Lower leg skin (tissue), 4 donors: ENCODE measurements at regions not wholly inside any gene's neighbourhood (a gene's known extent, or its start where the extent isn't known, plus 50 kb on each side); places are given as distances from the start of the nearest gene placed in this dataset.
A peak's percentile ranks its signal among the peaks of the same experiment; 100 is the strongest.

Source experiments
- DNase-seq, 2 donors: peaks; one replicate each; pipeline ENCODE4 v3.0.0-alpha.2; 2019; ENCODE audit warnings: low spot score in 2 of 2
- H3K4me3 ChIP-seq: fragments of 200-600 bp; sonication (generic); 2 replicates; pipeline ENCODE4 v1.5.1; 2017; ENCODE audit warnings: mild to moderate bottlenecking, low read depth; ENCODE audit not compliant: poor library complexity, severe bottlenecking
- POLR2A ChIP-seq, 2 donors: fragments of 450-650 bp; IDR thresholded peaks; one replicate each; pipeline ENCODE4 v1.6.1; 2016 to 2017; ENCODE audit warnings: antibody characterized with exemption in 2 of 2, mild to moderate bottlenecking in 1 of 2, moderate library complexity in 1 of 2
- WGBS, 2 donors: methylation state at CpG; one replicate each; pipeline ENCODE4 v1.1.5; 2018; 5-methylcytosine and 5-hydroxymethylcytosine counted together
- intact Hi-C: fragments of 100-400 bp; cut with DNase I; formaldehyde crosslinking; loops from one replicate; pipeline ENCODE4 v1.15.0; 2023; ENCODE audit warnings: low total_unique reads
- TF ChIP-seq, protein P1 (sequence below), 3 donors: fragments of 450-650 bp; IDR thresholded peaks; one replicate each; pipeline ENCODE4 v1.5.1; 2016; ENCODE audit warnings: antibody characterized with exemption in 3 of 3, mild to moderate bottlenecking in 3 of 3, moderate library complexity in 2 of 3

DNA sequence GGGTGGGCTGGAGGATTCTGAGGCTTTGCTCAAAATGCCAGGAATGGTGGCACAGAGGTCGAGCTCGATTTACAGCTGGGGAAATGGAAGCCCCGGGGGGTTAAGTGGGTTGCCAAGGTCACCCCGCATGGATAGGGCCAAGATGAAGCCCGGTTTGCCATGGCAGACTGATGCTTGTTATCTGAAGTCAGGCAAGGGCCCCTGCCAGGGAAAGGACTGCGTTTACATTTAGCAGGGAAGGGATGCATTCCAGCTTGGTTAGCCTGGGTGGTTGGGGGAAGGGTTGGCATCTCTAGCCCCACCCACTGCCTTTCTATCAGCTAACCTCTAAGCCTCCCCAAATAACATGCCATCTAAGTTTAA, 79.0 kb downstream of the RPLP1 start:
- no peak for TF ChIP-seq POLR2A (IDR thresholded peaks at IDR 0.05)
- TF ChIP-seq, protein P1, sequence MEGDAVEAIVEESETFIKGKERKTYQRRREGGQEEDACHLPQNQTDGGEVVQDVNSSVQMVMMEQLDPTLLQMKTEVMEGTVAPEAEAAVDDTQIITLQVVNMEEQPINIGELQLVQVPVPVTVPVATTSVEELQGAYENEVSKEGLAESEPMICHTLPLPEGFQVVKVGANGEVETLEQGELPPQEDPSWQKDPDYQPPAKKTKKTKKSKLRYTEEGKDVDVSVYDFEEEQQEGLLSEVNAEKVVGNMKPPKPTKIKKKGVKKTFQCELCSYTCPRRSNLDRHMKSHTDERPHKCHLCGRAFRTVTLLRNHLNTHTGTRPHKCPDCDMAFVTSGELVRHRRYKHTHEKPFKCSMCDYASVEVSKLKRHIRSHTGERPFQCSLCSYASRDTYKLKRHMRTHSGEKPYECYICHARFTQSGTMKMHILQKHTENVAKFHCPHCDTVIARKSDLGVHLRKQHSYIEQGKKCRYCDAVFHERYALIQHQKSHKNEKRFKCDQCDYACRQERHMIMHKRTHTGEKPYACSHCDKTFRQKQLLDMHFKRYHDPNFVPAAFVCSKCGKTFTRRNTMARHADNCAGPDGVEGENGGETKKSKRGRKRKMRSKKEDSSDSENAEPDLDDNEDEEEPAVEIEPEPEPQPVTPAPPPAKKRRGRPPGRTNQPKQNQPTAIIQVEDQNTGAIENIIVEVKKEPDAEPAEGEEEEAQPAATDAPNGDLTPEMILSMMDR (IDR thresholded peaks at IDR 0.05) = no peak
- peak in 1 of 2 donors; percentile 46 for DNase-seq
- 27 to 54% methylated on average over 6 of the region's 6 CpGs for WGBS, 2 donors
- intact Hi-C loops = no loop called here
- H3K4me3 ChIP-seq = no peak overlapping the region

DNA sequence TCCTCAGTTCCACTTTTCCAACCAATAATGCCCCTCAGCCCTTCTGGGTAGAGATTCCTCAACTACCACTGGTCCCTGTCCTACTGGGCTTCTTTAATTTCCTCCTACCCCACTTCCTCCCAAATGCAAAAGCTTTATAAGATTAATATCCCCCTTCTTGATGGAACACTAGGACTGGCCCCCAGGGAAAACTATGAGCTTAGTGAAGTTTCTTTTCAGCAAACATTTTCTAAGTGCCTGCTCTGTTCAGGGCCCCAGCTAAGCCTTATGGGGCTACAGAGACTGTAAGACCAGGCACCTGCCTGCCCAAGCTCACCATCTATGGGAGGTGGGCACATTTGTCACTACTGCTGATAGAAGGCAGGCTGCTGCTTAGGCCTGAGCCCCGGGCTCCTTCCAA, 79.4 kb downstream of the RPLP1 start:
- TF ChIP-seq POLR2A (IDR thresholded peaks at IDR 0.05) = no peak
- TF ChIP-seq, protein P1 (IDR thresholded peaks at IDR 0.05) = no peak
- DNase-seq = no peak
- 73 to 89% methylated on average over 1 of the region's 1 CpG for WGBS, 2 donors
- no peak overlapping the region for H3K4me3 ChIP-seq
- intact Hi-C loops = no loop called here

DNA sequence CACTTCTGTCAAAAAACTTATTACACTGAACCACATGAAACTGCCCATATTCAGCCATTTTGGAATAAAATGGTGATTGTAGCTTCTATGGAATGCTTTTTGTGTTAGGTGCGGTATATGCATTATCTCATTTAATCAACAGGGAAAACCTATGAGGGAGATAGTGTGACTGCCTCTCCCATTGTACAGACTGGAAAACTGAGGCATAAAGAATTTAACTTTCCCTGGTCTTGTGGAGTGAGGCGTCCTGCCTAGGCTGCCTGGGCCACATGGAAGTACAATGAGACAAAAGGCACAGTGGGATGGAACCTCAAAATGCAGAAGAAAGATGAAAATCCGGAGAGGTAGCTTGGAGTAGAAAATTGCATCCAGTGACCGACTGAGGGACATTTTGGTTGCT, 80.2 kb downstream of the RPLP1 start:
- H3K4me3 ChIP-seq = no peak overlapping the region
- TF ChIP-seq POLR2A (IDR thresholded peaks at IDR 0.05) = no peak
- TF ChIP-seq, protein P1 (IDR thresholded peaks at IDR 0.05) = no peak
- 95 to 98% methylated on average over 4 of the region's 4 CpGs for WGBS, 2 donors
- DNase-seq = no peak
- intact Hi-C loops = no loop called here

DNA sequence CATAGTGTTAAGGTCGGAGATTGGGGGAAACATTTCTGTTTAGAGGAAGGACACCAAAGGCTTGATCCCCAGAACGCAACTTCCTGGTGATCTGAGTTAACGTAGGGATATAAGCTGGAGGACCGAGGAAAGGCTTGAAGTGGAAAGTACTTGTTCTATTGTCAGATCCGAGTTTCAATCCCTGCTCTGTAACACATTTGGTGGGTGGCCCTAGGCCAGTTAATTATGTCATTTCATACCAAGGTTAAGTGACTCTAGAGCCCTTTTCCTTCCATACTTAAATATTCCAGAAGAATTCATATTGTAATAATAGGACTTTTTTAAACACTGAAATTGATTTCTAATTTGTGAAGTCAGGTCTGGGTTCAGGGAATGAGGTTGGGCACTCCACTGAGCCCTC, 80.9 kb downstream of the RPLP1 start:
- H3K4me3 ChIP-seq = no peak overlapping the region
- TF ChIP-seq POLR2A (IDR thresholded peaks at IDR 0.05) = no peak
- TF ChIP-seq, protein P1 (IDR thresholded peaks at IDR 0.05) = no peak
- 56 to 64% methylated on average over 5 of the region's 5 CpGs for WGBS, 2 donors
- DNase-seq = no peak
- intact Hi-C loops = no loop called here

DNA sequence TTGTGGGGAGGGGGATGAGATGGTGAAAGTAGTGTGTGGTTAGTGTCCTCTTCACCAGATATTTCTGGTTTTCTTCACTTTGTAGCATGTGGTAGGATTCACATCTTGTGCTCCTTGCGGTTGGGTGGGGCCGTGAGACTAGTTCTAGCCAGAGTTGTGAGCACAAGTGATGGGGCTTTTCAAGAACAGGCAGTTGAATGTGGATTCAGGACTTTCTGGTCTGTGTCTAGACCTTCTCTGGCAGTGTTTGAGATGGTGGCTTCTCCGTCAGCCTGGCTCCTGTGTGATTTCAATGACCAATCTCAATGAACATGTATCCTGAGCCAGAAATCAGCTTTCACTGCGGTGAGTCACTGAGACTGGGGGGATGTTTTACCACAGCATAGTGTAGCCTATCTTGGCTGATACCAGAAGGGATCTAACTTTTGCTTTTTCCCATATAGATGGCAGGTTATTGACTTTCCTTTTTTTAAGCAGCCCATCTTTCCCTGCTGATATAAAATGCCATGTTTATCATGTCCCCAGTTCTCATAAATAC, 82.6 kb downstream of the RPLP1 start:
- H3K4me3 ChIP-seq = no peak overlapping the region
- TF ChIP-seq, protein P1 (IDR thresholded peaks at IDR 0.05) = no peak
- TF ChIP-seq POLR2A (IDR thresholded peaks at IDR 0.05) = no peak
- 72 to 85% methylated on average over 4 of the region's 4 CpGs for WGBS, 2 donors
- intact Hi-C loops = no loop called here
- DNase-seq = no peak

DNA sequence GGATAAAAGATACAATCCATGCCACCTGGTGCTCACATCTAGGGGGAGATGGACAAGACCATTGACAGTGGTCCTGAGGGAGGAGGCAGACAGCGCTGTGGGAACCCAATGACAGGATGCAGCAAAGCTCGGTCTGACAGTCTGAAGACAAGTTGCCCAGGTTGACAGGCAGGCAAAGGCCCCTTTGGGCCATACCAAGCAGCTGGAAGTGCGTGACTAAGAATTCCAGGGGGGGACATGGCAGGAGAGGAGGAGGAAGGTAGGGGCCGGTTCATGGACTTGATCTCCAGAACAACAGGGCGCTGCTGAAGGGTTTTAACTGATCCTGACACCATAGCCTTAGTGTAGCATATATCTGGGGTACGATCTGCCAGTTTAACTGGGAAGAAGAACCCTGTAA, 83.4 kb downstream of the RPLP1 start:
- H3K4me3 ChIP-seq = no peak overlapping the region
- intact Hi-C loops = no loop called here
- no peak for TF ChIP-seq POLR2A (IDR thresholded peaks at IDR 0.05)
- TF ChIP-seq, protein P1 (IDR thresholded peaks at IDR 0.05) = no peak
- 88 to 91% methylated on average over 6 of the region's 6 CpGs for WGBS, 2 donors
- no peak for DNase-seq
